Activated naive CD8-positive, alpha-beta T cell treated with anti-CD3 and anti-CD28 coated beads, Interleukin-2, amount 10 ng/mL, durations not matched to agents 7 days and 5 days (primary cell): ENCODE measurements at regions not wholly inside any gene's neighbourhood (a gene's known extent, or its start where the extent isn't known, plus 50 kb on each side); places are given as distances from the start of the nearest gene placed in this dataset.
"Not testable (repeated sequence)": the region's sequence is repeated elsewhere in the genome, so short reads cannot be mapped to it uniquely, and the experiment has no call there.

Source experiments
- ATAC-seq: fragments of 150-1000 bp; cut with Tn5 transposase; one replicate; pipeline ENCODE4 v1.10.0; 2021; ENCODE audit warnings: low read depth, moderate library complexity
- POLR2A ChIA-PET: fragments of 350-600 bp; sonication (Branson Sonifier 250); formaldehyde crosslinking; loops from one replicate; lab custom pipeline; 2021; ENCODE audit warnings: antibody characterized with exemption; lab: Charles Lee
- DNase-seq: peaks from one replicate; pipeline ENCODE4 v3.0.0; 2021
- H3K27ac Mint-ChIP-seq: one replicate; pipeline ENCODE4 v1.8.0; 2022; ENCODE audit warnings: mild to moderate bottlenecking, mixed read lengths
- H3K27me3 Mint-ChIP-seq: one replicate; pipeline ENCODE4 v1.8.0; 2022; ENCODE audit warnings: mild to moderate bottlenecking, moderate library complexity, mixed read lengths
- H3K36me3 Mint-ChIP-seq: one replicate; pipeline ENCODE4 v1.8.0; 2021; ENCODE audit warnings: mild to moderate bottlenecking, mixed read lengths
- H3K4me1 Mint-ChIP-seq: one replicate; pipeline ENCODE4 v1.8.0; 2021; ENCODE audit warnings: mixed read lengths
- H3K4me3 Mint-ChIP-seq: one replicate; pipeline ENCODE4 v1.8.0; 2022; ENCODE audit warnings: mild to moderate bottlenecking, moderate library complexity, mixed read lengths
- H3K9me3 Mint-ChIP-seq: one replicate; pipeline ENCODE4 v1.8.0; 2021; ENCODE audit warnings: mixed read lengths

GRCh38 chr1:60655679-60656355 lies 426.5 kb upstream of the NFIA start:
- H3K36me3 Mint-ChIP-seq, result no peaks in the 10 kb centered on the region
- POLR2A ChIA-PET, result no interaction called here

GRCh38 chr1:60640033-60640551 lies 442.3 kb upstream of the NFIA start:
- H3K4me3 Mint-ChIP-seq, H3K9me3 Mint-ChIP-seq, H3K27me3 Mint-ChIP-seq, DNase-seq, H3K36me3 Mint-ChIP-seq, POLR2A ChIA-PET, H3K4me1 Mint-ChIP-seq, ATAC-seq, H3K27ac Mint-ChIP-seq: not testable (repeated sequence)

More at GRCh38 chr1:60655679-60656355, 426.5 kb upstream of the NFIA start:
- H3K4me1 Mint-ChIP-seq, result no peaks in the 10 kb centered on the region
- no peak overlapping the region for H3K4me3 Mint-ChIP-seq
- no peaks in the 10 kb centered on the region for H3K27me3 Mint-ChIP-seq
- ATAC-seq, result no peak
- H3K9me3 Mint-ChIP-seq, result peaks cover 1% of the 10 kb centered on the region
- DNase-seq, result no peak
- no peak overlapping the region for H3K27ac Mint-ChIP-seq

GRCh38 chr1:60639287-60639686 lies 443.1 kb upstream of the NFIA start:
- H3K27ac Mint-ChIP-seq, result no peak overlapping the region
- POLR2A ChIA-PET, result no interaction called here
- no peak overlapping the region for H3K4me3 Mint-ChIP-seq
- no peaks in the 10 kb centered on the region for H3K27me3 Mint-ChIP-seq
- no peak for ATAC-seq
- no peaks in the 10 kb centered on the region for H3K4me1 Mint-ChIP-seq
- no peaks in the 10 kb centered on the region for H3K36me3 Mint-ChIP-seq
- no peaks in the 10 kb centered on the region for H3K9me3 Mint-ChIP-seq
- no peak for DNase-seq

- ATAC-seq, result no peak
- H3K4me1 Mint-ChIP-seq, result no peaks in the 10 kb centered on the region
- DNase-seq, result no peak
- H3K27ac Mint-ChIP-seq, result no peak overlapping the region
- H3K36me3 Mint-ChIP-seq, result no peaks in the 10 kb centered on the region
- no peaks in the 10 kb centered on the region for H3K9me3 Mint-ChIP-seq
- POLR2A ChIA-PET, result no interaction called here
- H3K27me3 Mint-ChIP-seq, result no peaks in the 10 kb centered on the region
- no peak overlapping the region for H3K4me3 Mint-ChIP-seq
Observed at GRCh38 chr1:60637651-60638050, 444.7 kb upstream of the NFIA start.

GRCh38 chr1:60636946-60637345 lies 445.4 kb upstream of the NFIA start:
- POLR2A ChIA-PET, result no interaction called here

GRCh38 chr1:60634106-60634505 lies 448.3 kb upstream of the NFIA start:
- no peak overlapping the region for H3K27ac Mint-ChIP-seq
- ATAC-seq (no peak), DNase-seq (no peak)
- POLR2A ChIA-PET, result no interaction called here
- H3K9me3 Mint-ChIP-seq, result no peaks in the 10 kb centered on the region
- H3K4me3 Mint-ChIP-seq, result no peak overlapping the region
- no peaks in the 10 kb centered on the region for H3K36me3 Mint-ChIP-seq
- H3K4me1 Mint-ChIP-seq, result no peaks in the 10 kb centered on the region
- no peaks in the 10 kb centered on the region for H3K27me3 Mint-ChIP-seq

More at GRCh38 chr1:60636946-60637345, 445.4 kb upstream of the NFIA start:
- no peak overlapping the region for H3K4me3 Mint-ChIP-seq
- no peaks in the 10 kb centered on the region for H3K27me3 Mint-ChIP-seq
- H3K27ac Mint-ChIP-seq, result no peak overlapping the region
- no peaks in the 10 kb centered on the region for H3K36me3 Mint-ChIP-seq
- H3K9me3 Mint-ChIP-seq, result no peaks in the 10 kb centered on the region
- H3K4me1 Mint-ChIP-seq, result no peaks in the 10 kb centered on the region
- ATAC-seq (no peak), DNase-seq (no peak)

- no peaks in the 10 kb centered on the region for H3K4me1 Mint-ChIP-seq
- DNase-seq (no peak), ATAC-seq (no peak)
- H3K4me3 Mint-ChIP-seq, result no peak overlapping the region
- H3K27me3 Mint-ChIP-seq, result peaks cover 9% of the 10 kb centered on the region
- H3K27ac Mint-ChIP-seq, result no peak overlapping the region
- POLR2A ChIA-PET, result no interaction called here
- H3K9me3 Mint-ChIP-seq, result no peaks in the 10 kb centered on the region
- H3K36me3 Mint-ChIP-seq, result no peaks in the 10 kb centered on the region
Observed at GRCh38 chr1:60622486-60622885, 459.9 kb upstream of the NFIA start.

GRCh38 chr1:60621368-60621851 lies 461.0 kb upstream of the NFIA start:
- H3K9me3 Mint-ChIP-seq, result no peaks in the 10 kb centered on the region
- ATAC-seq (no peak), DNase-seq (no peak)
- POLR2A ChIA-PET, result no interaction called here
- no peaks in the 10 kb centered on the region for H3K36me3 Mint-ChIP-seq
- H3K27me3 Mint-ChIP-seq, result peaks cover 9% of the 10 kb centered on the region
- H3K4me1 Mint-ChIP-seq, result no peaks in the 10 kb centered on the region
- no peak overlapping the region for H3K27ac Mint-ChIP-seq
- H3K4me3 Mint-ChIP-seq, result no peak overlapping the region

GRCh38 chr1:60620087-60620486 lies 462.3 kb upstream of the NFIA start:
- Mint-ChIP-seq H3K36me3 (no peaks in the 10 kb centered on the region), H3K27ac (no peak overlapping the region), H3K4me3 (no peak overlapping the region), H3K4me1 (no peaks in the 10 kb centered on the region), H3K27me3 (peaks cover 9% of the 10 kb centered on the region), H3K9me3 (no peaks in the 10 kb centered on the region)
- POLR2A ChIA-PET, result no interaction called here
- DNase-seq (no peak), ATAC-seq (no peak)

- Mint-ChIP-seq H3K27me3 (peaks cover 9% of the 10 kb centered on the region), H3K9me3 (no peaks in the 10 kb centered on the region), H3K4me3 (no peak overlapping the region)
Observed at GRCh38 chr1:60619581-60619980, 462.8 kb upstream of the NFIA start.

GRCh38 chr1:60615666-60616065 lies 466.7 kb upstream of the NFIA start:
- Mint-ChIP-seq H3K27me3 (peaks cover 7% of the 10 kb centered on the region), H3K27ac (no peak overlapping the region), H3K36me3 (no peaks in the 10 kb centered on the region), H3K9me3 (no peaks in the 10 kb centered on the region), H3K4me3 (no peak overlapping the region), H3K4me1 (no peaks in the 10 kb centered on the region)
- DNase-seq (no peak), ATAC-seq (no peak)
- POLR2A ChIA-PET, result no interaction called here

More at GRCh38 chr1:60619581-60619980, 462.8 kb upstream of the NFIA start:
- no peak for ATAC-seq
- H3K4me1 Mint-ChIP-seq, result no peaks in the 10 kb centered on the region
- no peak overlapping the region for H3K27ac Mint-ChIP-seq
- DNase-seq, result no peak
- POLR2A ChIA-PET, result no interaction called here
- H3K36me3 Mint-ChIP-seq, result no peaks in the 10 kb centered on the region

GRCh38 chr1:60612790-60613189 lies 469.6 kb upstream of the NFIA start:
- no peaks in the 10 kb centered on the region for H3K36me3 Mint-ChIP-seq
- DNase-seq (no peak), ATAC-seq (no peak)
- no peaks in the 10 kb centered on the region for H3K27me3 Mint-ChIP-seq
- no peak overlapping the region for H3K4me3 Mint-ChIP-seq
- H3K4me1 Mint-ChIP-seq, result no peaks in the 10 kb centered on the region
- no peaks in the 10 kb centered on the region for H3K9me3 Mint-ChIP-seq
- no peak overlapping the region for H3K27ac Mint-ChIP-seq
- POLR2A ChIA-PET, result no interaction called here

GRCh38 chr1:60606921-60607320 lies 475.4 kb upstream of the NFIA start:
- H3K9me3 Mint-ChIP-seq, H3K4me1 Mint-ChIP-seq, ATAC-seq, H3K27ac Mint-ChIP-seq, H3K27me3 Mint-ChIP-seq, POLR2A ChIA-PET, H3K4me3 Mint-ChIP-seq, H3K36me3 Mint-ChIP-seq, DNase-seq: not testable (repeated sequence)

GRCh38 chr1:60600532-60600931 lies 481.8 kb upstream of the NFIA start:
- ATAC-seq (no peak), DNase-seq (no peak)
- H3K36me3 Mint-ChIP-seq, result no peaks in the 10 kb centered on the region
- POLR2A ChIA-PET, result no interaction called here
- H3K27me3 Mint-ChIP-seq, result no peaks in the 10 kb centered on the region
- H3K9me3 Mint-ChIP-seq, result peaks cover 5% of the 10 kb centered on the region
- no peak overlapping the region for H3K27ac Mint-ChIP-seq
- H3K4me1 Mint-ChIP-seq, result no peaks in the 10 kb centered on the region
- no peak overlapping the region for H3K4me3 Mint-ChIP-seq
